ENCODE measurements at regions not wholly inside any gene's neighbourhood (a gene's known extent, or its start where the extent isn't known, plus 50 kb on each side); places are given as distances from the start of the nearest gene placed in this dataset.

- no peaks in the 10 kb centered on the region for H3K9me3 ChIP-seq (ENCODE audit: control insufficient read depth, insufficient read depth, low read length)
- no peaks in the 10 kb centered on the region for H3K9me1 ChIP-seq (ENCODE audit: insufficient read depth, low read length)
- no peak overlapping the region for H3K18ac ChIP-seq (ENCODE audit: low read depth, low read length)
- no peaks in the 10 kb centered on the region for H3K27me3 ChIP-seq (ENCODE audit: control insufficient read depth, insufficient read depth, low read length)
- in situ Hi-C loops (cut with MboI; ENCODE audit: low sequenced_read_pairs) (no loop called here), dilution Hi-C loops (cut with HindIII; ENCODE audit: low sequenced_read_pairs, unreplicated experiment) (no loop called here), intact Hi-C loops (cut with micrococcal nuclease) (no loop called here)
- H2BK15ac ChIP-seq (ENCODE audit: low read depth, low read length) = no peak overlapping the region
- ATAC-seq (ENCODE audit: low read depth) (no peak), DNase-seq (no peak)
- BruUV-seq (replicated peaks) = no TSS peak
- no peaks in the 10 kb centered on the region for H3K36me3 ChIP-seq (ENCODE audit: control insufficient read depth, insufficient read depth, low read length)
- H2AK9ac ChIP-seq (replicated peaks; ENCODE audit: low read depth, low read length, poor library complexity) = no peak overlapping the region
- H3K14ac ChIP-seq (replicated peaks; ENCODE audit: low read depth, low read length) = no peak overlapping the region
- ChIA-PET CTCF (no interaction called here), POLR2A (ENCODE audit: unreplicated experiment) (no interaction called here)
- H2AFZ ChIP-seq (replicated peaks; ENCODE audit: low read length, poor library complexity) = no peak overlapping the region
- no peak overlapping the region for H3K56ac ChIP-seq (ENCODE audit: extremely low read depth, insufficient read depth, low read length)
- no peak overlapping the region for H2BK120ac ChIP-seq (ENCODE audit: low read depth, low read length)
- no peak overlapping the region for H3K9ac ChIP-seq (ENCODE audit: low read depth, low read length)
- H3K27ac ChIP-seq (ENCODE audit: insufficient read depth, low read length) = no peak overlapping the region
- H3K4ac ChIP-seq (ENCODE audit: low read depth, low read length) = no peak overlapping the region
- H3K23ac ChIP-seq (ENCODE audit: low read depth, low read length) = no peak overlapping the region
- H3K79me1 ChIP-seq (ENCODE audit: low read depth in 1 of 2, low read length in 2 of 2) = no peaks in the 10 kb centered on the region
- H4K8ac ChIP-seq (ENCODE audit: low read depth in 2 of 2, low read length in 2 of 2) = no peak overlapping the region
- no peaks in the 10 kb centered on the region for H3K4me1 ChIP-seq (ENCODE audit: control insufficient read depth, insufficient read depth, low read length)
- no peak overlapping the region for H2BK5ac ChIP-seq (ENCODE audit: low read depth, low read length, poor library complexity, severe bottlenecking)
- no peaks in the 10 kb centered on the region for H4K20me1 ChIP-seq (ENCODE audit: insufficient read depth, low read length)
- H3K4me3 ChIP-seq (ENCODE audit: insufficient read depth, low read depth, low read length) = no peak overlapping the region
- H2AK5ac ChIP-seq (ENCODE audit: low read depth, low read length) = no peak overlapping the region
- no peak overlapping the region for H3K4me2 ChIP-seq (ENCODE audit: low read depth, low read length)
- no peak overlapping the region for H2BK20ac ChIP-seq (ENCODE audit: low read depth, low read length)
- no peak overlapping the region for H4K91ac ChIP-seq (ENCODE audit: insufficient read depth, low read depth, low read length)
- no peak overlapping the region for H4K5ac ChIP-seq (ENCODE audit: low read depth, low read length)
- no peak for TF ChIP-seq RFX5 (IDR thresholded peaks at IDR 0.05; ENCODE audit: low read depth, low read length)
- TF ChIP-seq MAFK (IDR thresholded peaks at IDR 0.05; ENCODE audit: low read depth, low read length) = no peak
- no peak for TF ChIP-seq NFE2L2 (IDR thresholded peaks at IDR 0.05; ENCODE audit: low read depth, low read length)
- no peak for TF ChIP-seq MAZ (IDR thresholded peaks at IDR 0.05; ENCODE audit: borderline replicate concordance, low read depth, low read length)
- TF ChIP-seq, protein P1, sequence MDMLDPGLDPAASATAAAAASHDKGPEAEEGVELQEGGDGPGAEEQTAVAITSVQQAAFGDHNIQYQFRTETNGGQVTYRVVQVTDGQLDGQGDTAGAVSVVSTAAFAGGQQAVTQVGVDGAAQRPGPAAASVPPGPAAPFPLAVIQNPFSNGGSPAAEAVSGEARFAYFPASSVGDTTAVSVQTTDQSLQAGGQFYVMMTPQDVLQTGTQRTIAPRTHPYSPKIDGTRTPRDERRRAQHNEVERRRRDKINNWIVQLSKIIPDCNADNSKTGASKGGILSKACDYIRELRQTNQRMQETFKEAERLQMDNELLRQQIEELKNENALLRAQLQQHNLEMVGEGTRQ (IDR thresholded peaks at IDR 0.05; ENCODE audit: low read depth, low read length) = no peak
- no CpG with 5 or more reads among the region's 3 CpGs for WGBS, 2 experiments (ENCODE audit: extremely low coverage in 2 of 2, insufficient read length in 1 of 2)
Measured at GRCh38 chr4:111113591-111113990, 490.7 kb upstream of the PITX2 start.

Data from IMR-90 (cell line).